GM19351 (cell line): ENCODE measurements at regions not wholly inside any gene's neighbourhood (a gene's known extent, or its start where the extent isn't known, plus 50 kb on each side); places are given as distances from the start of the nearest gene placed in this dataset.

Experiments
- ATAC-seq: cut with Tn5 transposase; IDR thresholded peaks from one replicate; pipeline ENCODE4 v1.9.1; 2021; ENCODE audit warnings: mild to moderate bottlenecking, moderate library complexity; ENCODE audit not compliant: unreplicated experiment

- ATAC-seq = no peak
Observed at GRCh38 chr10:113458451-113458850, 94.4 kb upstream of the HABP2 start.

- no peak for ATAC-seq
Observed at GRCh38 chr10:113458944-113459343, 93.9 kb upstream of the HABP2 start.

DNA sequence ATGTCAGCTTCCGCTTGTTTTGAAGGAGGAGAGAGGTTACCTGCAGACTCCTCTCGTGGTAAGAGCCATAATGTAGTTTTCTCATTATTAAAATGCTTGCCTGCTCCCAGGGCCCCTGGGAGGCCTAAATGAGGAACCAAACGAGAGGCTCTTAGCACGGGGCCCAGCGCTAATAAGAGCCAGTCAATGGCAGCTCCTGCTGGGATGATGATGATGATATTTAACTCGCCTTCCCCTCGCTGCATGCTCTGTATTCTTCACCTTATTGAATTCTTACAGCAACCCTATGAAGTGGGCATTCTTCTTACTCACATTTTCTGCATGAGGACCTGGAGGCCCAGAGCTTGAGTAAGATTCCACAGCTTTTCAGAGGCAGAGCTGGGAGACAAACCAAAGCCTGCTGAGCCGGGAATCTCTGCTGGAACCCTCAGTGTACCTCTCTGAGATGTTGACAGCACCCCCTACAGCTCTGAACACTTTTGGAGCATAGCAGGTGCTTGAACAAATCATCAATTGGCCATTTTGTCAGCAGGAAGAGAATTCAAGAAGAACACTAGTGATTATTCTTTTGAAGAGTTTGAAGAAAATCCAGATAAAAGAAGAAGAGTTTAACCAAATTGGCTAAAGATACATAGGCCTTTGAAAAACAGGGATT lies 93.1 kb upstream of the HABP2 start:
- ATAC-seq = no peak

GRCh38 chr10:113463083-113463482 lies 89.8 kb upstream of the HABP2 start:
- no peak for ATAC-seq

DNA sequence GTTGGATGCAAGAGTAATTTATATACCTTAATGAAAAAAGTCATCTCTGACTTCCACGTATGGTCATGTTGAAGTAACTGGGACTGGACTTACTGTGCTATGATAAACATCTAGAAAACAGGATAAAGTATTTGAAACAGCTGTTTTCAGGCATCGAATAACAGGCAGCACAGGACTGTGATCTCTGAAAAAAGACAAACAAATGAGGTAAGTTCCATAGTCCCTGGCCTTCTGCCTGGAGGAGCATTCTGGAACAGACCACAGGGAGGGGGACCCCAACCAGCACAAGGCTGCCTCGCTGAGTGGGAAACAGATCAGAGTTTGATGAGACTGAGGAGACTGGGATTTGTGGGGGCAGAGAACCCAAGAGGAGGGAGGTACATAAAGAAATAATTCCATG lies 89.1 kb upstream of the HABP2 start:
- no peak for ATAC-seq

GRCh38 chr10:113469796-113470195 lies 83.1 kb upstream of the HABP2 start:
- ATAC-seq = no peak

- ATAC-seq = no peak
Observed at GRCh38 chr10:113470372-113471240, 82.2 kb upstream of the HABP2 start.

- ATAC-seq = no peak
Observed at GRCh38 chr10:113471241-113471996, 81.4 kb upstream of the HABP2 start.

GRCh38 chr10:113473011-113473410 lies 79.8 kb upstream of the HABP2 start:
- no peak for ATAC-seq

DNA sequence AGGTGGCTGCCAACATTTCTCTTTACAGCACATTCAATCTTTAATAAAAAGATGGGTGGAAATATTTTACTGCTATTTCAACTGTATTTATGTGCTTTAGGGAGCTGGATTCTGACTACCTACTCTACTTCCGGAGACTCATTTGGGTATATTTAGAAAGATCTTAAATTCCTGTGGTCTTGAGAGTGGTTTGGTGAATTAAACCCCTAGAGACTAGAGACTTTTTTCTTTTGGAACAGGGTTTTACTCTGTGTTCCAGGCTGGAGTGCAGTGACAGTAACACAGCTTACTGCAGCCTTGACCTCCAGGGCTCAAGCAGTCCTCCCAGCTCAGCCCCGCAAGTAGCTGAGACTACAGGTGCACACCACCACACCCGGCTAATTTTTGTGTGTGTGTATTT lies 79.0 kb upstream of the HABP2 start:
- no peak for ATAC-seq

- ATAC-seq = no peak
Observed at GRCh38 chr10:113474752-113475151, 78.1 kb upstream of the HABP2 start.

GRCh38 chr10:113475381-113475807 lies 77.5 kb upstream of the HABP2 start:
- no peak for ATAC-seq

DNA sequence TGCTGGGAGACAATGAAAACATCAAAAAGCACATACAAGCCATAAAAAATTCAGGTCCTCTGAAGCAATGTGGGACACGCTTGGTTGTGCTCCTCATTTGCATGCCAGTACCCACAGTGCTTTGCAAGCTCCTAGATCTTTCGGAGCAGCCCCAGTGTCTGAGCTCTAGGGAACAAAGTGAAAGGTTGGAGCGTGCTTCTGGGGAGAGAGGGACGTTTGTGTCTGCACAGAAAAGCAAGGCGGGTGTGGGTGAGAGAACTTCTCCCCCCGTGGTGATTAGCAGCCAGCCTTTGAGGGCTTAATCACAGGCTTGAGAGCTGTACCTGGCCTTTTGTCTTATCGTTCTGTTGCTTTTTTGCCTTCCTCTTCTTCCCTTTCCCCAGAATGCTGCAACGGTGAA lies 76.7 kb upstream of the HABP2 start:
- no peak for ATAC-seq

GRCh38 chr10:113476673-113477072 lies 76.2 kb upstream of the HABP2 start:
- ATAC-seq = no peak

- no peak for ATAC-seq
Observed at GRCh38 chr10:113477451-113477850, 75.4 kb upstream of the HABP2 start.

GRCh38 chr10:113479346-113480080 lies 73.3 kb upstream of the HABP2 start:
- no peak for ATAC-seq

DNA sequence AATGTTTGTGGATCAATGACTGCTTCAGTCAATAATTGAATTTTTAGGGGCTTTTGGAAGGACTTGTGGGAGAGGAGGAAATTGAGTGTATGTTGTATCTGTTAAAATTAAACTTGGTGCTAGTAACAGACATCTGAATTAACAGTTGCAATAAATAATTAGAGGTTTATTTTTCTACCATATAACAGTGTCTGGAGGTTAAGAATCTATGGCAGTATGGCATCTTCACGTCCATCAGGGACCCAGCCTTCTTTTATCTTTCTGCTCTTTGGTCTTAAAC lies 72.8 kb upstream of the HABP2 start:
- no peak for ATAC-seq

- no peak for ATAC-seq
Observed at GRCh38 chr10:113480851-113481502, 71.9 kb upstream of the HABP2 start.

DNA sequence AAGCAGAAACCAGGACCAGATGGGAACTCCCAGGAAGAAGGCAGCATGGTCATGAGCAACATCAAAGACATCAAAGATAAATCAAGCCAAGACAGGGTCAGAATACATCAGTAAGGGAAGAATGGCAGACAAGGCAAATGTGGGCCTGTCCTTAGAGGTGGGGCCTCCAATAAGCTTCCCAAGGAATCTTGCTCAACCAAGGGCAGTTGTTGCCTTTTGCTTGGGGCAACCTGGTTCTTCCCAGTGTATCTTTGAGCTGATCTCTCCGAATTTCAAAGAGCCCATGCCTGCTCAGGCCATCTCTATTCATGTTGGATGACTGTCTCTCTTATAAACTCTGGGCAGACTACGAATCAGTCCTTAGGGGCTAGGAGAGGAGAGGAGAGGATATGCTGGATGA lies 68.4 kb upstream of the HABP2 start:
- ATAC-seq = no peak

DNA sequence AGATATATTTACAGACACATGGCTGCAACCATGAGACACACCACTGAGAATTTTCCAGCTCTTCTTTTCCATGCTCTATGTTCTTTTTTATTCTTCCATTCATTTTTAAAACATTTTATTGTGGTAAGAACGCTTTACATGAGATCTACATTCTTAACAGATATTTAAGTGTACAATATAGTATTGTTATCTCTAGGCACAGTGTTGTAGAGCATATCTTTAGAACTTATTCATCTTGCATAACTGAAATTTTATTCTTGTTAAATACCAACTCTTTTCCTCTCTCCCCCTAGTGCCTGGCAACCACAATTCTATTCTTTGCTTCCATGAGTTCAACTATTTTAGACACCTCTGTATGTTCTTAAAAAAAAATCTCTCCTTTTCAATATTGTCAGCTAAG lies 67.1 kb upstream of the HABP2 start:
- no peak for ATAC-seq

DNA sequence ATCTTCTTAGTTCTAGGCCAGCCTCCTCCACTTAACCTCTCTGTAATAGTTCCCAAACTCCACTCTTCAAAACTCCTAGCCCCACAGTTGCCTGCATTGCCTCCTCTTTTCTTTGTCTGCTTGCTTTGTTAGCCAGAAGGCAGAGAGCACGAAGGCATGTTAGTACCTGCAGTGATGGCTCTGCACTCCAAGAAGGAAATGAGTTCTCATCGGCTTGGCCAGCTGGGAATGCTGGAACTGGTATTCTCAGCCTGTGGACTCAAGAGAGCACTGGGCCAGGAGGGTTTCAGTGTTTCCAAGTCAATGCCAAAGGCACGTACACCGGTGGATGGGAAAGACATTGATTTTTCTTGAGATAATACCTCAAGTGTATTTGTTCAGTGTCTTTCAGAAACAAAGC lies 66.3 kb upstream of the HABP2 start:
- no peak for ATAC-seq
